ENCODE measurements at regions not wholly inside any gene's neighbourhood (a gene's known extent, or its start where the extent isn't known, plus 50 kb on each side); places are given as distances from the start of the nearest gene placed in this dataset.

GRCh38 chr11:70891844-70892380 lies 360.5 kb downstream of the SHANK2 start:
- WGBS (ENCODE audit: insufficient coverage, low coverage, low lambda C conversion rate, missing lambda C conversion rate) = 80% methylated on average over 1 of the region's 9 CpGs
- intact Hi-C loops (cut with DNase I) = no loop called here
- ATAC-seq = no peak
- TF ChIP-seq CTCF (IDR thresholded peaks at IDR 0.05) (no peak), POLR2A (IDR thresholded peaks at IDR 0.05) (no peak)
- Histone ChIP-seq H3K4me1 (no peaks in the 10 kb centered on the region), H3K36me3 (no peaks in the 10 kb centered on the region), H3K9me3 (no peaks in the 10 kb centered on the region), H3K27me3 (no peaks in the 10 kb centered on the region), H3K27ac (no peak overlapping the region), H3K4me3 (no peak overlapping the region)
- DNase-seq = no peak

- intact Hi-C loops (cut with DNase I) = no loop called here
- WGBS (ENCODE audit: insufficient coverage, low coverage, low lambda C conversion rate, missing lambda C conversion rate) = 68% methylated on average over 3 of the region's 5 CpGs
- no peaks in the 10 kb centered on the region for H3K9me3 ChIP-seq
- no peak overlapping the region for H3K4me3 ChIP-seq
- DNase-seq (peak in 1 of 3 donors; percentile 23), ATAC-seq (no peak)
- H3K4me1 ChIP-seq = no peaks in the 10 kb centered on the region
- no peak overlapping the region for H3K27ac ChIP-seq
- no peak for TF ChIP-seq POLR2A (IDR thresholded peaks at IDR 0.05)
- no peak for TF ChIP-seq CTCF (IDR thresholded peaks at IDR 0.05)
- H3K36me3 ChIP-seq = no peaks in the 10 kb centered on the region
- no peaks in the 10 kb centered on the region for H3K27me3 ChIP-seq
Observed at GRCh38 chr11:70892889-70893288, 359.5 kb downstream of the SHANK2 start.

GRCh38 chr11:70894566-70895365 lies 357.6 kb downstream of the SHANK2 start:
- H3K27ac ChIP-seq = no peak overlapping the region
- 76% methylated on average over 5 of the region's 20 CpGs for WGBS (ENCODE audit: insufficient coverage, low coverage, low lambda C conversion rate, missing lambda C conversion rate)
- ATAC-seq (no peak), DNase-seq (peak in 1 of 3 donors; percentile 40)
- intact Hi-C loops (cut with DNase I) = no loop called here
- H3K4me3 ChIP-seq = no peak overlapping the region
- H3K27me3 ChIP-seq = no peaks in the 10 kb centered on the region
- no peaks in the 10 kb centered on the region for H3K36me3 ChIP-seq
- TF ChIP-seq CTCF (IDR thresholded peaks at IDR 0.05) (no peak), POLR2A (IDR thresholded peaks at IDR 0.05) (no peak)
- no peaks in the 10 kb centered on the region for H3K4me1 ChIP-seq
- H3K9me3 ChIP-seq = no peaks in the 10 kb centered on the region

GRCh38 chr11:70895366-70895670 lies 357.1 kb downstream of the SHANK2 start:
- no peak for ATAC-seq
- H3K27me3 ChIP-seq = no peaks in the 10 kb centered on the region
- intact Hi-C loops (cut with DNase I) = no loop called here
- no peak overlapping the region for H3K4me3 ChIP-seq
- no peaks in the 10 kb centered on the region for H3K4me1 ChIP-seq
- H3K36me3 ChIP-seq = no peaks in the 10 kb centered on the region
- WGBS (ENCODE audit: insufficient coverage, low coverage, low lambda C conversion rate, missing lambda C conversion rate) = 80% methylated on average over 3 of the region's 11 CpGs
- TF ChIP-seq POLR2A (IDR thresholded peaks at IDR 0.05) (no peak), CTCF (IDR thresholded peaks at IDR 0.05) (no peak)
- H3K27ac ChIP-seq = no peak overlapping the region
- no peaks in the 10 kb centered on the region for H3K9me3 ChIP-seq
- DNase-seq = no peak
